Endometrium (tissue), 2 donors: ENCODE measurements at regions not wholly inside any gene's neighbourhood (a gene's known extent, or its start where the extent isn't known, plus 50 kb on each side); places are given as distances from the start of the nearest gene placed in this dataset.
"Not testable (repeated sequence)": the region's sequence is repeated elsewhere in the genome, so short reads cannot be mapped to it uniquely, and the experiment has no call there.

Experiments
- FAIRE-seq: peaks from 2 replicates; lab custom pipeline; 2012; peaks lifted over from hg19 to GRCh38; lab: Jason Lieb, UNC
- donor health status: control.
- donor health status: control.

DNA sequence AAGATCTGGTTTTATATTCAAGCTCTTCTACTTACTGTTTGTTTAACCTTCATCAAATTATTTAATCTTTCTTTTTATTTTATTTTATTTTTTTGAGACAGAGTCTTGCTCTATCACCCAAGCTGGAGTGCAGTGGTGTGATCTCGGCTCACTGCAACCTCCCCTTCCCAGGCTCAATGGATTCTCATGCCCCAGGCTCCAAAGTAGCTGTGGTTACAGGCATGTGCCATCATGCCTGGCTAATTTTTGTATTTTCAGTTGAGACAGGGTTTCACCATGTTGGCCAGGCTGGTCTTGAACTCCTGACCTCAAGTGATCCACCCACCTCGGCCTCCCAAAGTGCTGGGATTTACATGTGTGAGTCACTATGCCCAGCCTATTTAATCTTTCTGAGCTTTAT is 821.5 kb upstream of the ATXN7L3B start:
- FAIRE-seq: not testable (repeated sequence)

DNA sequence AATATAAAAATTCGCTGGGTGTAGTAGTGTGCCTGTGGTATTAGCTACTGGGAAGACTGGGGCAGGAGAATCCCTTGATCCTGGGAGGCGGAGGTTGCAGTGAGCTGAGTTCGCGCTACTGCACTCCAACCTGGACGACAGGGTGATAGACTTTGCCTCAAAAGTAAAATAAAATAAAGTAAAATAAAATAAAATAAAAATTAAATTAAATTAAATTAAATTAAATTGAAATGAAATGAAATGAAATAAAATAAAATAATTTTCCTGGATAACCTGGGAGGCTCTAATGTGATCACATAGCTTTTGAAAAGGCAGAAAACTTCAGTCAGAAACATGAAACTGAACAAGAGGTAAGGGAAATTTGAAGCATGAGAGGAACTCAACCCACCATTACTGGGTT is 818.4 kb upstream of the ATXN7L3B start:
- no peak for FAIRE-seq

DNA sequence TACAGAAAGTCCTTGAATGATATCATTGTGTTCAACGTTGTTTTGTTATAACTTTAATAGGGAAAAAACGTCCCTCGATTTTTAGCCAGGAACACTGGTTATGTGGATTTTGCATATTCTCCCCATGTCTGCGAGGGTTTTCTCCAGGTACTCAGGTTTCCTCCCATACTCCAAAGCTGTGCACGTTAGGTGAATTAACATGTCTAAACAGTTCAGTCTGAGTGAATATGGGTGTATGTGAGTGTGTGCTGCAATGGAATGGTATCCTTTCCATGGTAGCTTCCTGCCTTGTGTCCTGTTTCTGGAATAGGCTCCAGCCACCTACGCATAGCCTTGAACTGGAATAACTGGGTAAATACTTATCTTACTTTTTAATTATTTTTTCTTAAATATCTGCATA is 810.8 kb upstream of the ATXN7L3B start:
- FAIRE-seq: no peak

DNA sequence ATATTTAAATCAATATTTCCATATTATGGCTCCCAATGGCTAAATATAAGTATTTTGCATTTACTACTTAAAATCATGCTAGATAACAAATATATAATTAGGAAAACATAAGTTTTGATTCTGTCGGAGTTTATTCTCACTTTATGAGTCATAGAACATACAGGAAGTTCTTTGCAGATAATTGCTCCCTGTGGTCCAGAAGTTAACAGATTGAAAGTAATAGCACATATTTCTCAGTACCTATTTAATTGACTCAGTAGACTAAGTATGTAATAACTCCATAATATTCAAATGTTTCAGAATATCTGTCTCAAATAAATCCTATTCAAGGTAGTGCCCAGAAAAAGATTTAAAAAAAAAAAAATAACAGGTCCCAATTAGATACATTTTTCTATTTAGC is 806.0 kb upstream of the ATXN7L3B start:
- no peak for FAIRE-seq

DNA sequence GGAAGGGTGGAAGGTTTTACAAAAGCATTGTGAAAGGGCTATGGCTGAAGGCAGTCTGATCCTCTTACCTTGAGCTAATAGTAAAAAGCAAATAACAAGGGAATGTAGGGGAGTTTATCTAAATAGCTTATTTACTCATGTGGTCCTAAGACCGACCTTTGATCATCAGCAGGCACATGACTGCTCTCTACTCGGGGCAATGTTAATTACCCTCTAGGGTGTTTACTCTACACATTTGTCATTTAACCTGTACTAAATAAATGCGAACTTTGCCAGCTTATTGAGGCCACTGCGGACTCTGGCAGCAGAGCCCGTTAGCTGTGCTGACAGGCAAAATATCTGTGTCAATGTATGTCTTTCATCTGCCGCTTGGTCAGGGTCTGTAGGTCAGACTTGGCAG is 768.3 kb upstream of the ATXN7L3B start:
- no peak for FAIRE-seq

DNA sequence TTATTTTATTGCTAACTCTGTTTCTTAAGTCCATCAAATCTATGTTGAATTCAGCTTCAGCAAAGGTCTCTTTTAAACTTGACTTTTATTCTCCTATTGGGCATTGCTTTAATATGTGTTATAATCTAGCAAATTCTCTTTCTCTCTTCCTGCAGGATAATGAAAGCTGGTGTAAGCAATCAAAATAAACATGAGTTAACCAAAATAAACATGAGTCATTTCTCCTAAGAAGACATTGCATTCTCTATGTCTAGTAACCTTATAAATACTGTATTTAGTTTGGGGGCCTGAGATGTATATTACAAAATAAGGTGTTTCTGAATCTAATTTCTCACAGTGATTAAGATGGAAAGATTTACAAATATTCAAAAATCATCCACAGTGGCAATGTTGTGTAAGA is 739.1 kb upstream of the ATXN7L3B start:
- no peak for FAIRE-seq

DNA sequence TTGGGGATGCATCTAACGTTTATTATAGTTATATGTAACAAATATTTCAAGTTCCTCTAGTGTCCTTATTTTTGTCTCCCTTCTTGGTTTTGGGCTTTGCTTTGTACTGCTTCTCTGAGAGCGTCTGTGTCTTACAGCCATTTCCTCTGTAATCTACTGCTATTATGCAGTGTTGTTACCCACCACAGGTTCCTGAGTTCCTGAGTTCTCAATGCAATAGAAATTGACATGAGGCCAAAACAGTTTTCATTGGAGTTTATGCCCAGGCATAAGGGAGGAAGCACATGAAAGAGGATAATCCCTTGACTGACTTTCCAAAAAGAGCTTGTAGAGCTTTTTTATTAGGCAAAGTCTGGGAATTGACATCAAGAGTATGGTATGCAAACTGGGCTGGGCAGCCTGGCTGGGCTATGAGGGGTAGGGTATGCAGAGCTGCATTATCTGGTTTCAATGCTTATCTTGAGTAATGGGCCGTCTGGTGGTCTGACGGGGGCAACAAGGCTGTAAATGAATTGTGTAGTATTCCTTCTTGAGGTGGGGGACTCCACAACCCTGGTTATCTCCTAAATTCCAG is 722.5 kb upstream of the ATXN7L3B start:
- FAIRE-seq: no peak

DNA sequence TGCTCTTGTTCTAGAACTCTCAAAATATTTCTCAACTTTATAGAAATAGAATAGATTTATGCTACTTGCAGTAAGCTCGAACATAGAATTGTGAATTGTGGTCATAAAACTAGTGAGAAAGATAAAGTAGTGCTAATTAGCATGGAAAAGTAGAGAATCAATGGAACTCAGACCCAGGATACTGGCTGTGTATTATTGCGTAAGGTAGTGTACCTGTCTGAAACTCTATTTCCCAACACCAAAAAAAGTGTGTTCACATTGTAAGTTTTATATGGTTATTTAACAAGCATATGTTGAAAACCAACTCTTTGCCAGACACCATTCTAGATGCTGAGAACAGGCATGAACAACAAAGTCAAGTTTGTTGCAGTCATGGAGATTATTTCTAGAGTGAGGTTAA is 720.5 kb upstream of the ATXN7L3B start:
- FAIRE-seq: no peak

DNA sequence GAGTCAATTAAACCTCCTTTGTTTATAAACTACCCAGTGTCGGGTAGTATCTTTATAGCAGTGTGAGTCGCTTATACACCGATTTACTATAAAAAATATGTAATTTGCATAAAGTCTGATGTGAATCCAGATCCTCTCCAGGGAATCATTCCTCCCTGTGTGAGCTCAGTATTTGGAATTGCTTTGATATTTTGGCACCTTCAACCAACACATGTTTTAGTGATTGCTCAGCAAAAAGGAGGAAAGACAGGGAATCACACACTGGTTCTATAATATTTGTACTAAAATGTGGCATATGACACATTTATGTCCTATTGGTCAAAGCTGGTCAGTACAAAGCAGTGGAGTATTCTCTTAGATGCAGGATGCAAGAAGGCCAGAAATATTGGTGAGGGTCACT is 703.9 kb upstream of the ATXN7L3B start:
- FAIRE-seq: no peak

DNA sequence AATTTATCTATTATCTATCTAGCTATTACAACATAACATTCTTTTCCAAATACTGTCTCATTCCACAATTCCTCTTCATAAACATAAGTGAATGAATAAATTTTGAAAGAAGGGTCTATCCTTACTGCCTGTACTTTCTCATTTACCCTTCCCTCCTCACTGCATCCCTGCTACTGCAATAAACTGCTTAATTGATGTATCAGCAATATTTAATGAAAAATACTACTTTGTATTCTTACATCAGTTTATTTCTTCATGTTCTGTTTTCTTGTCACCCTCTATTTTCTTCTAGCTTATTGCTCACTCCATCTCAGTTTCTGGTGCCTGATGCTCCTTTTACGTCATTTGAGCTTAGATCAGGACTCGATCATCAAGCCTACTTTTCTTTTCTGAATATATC is 695.7 kb upstream of the ATXN7L3B start:
- FAIRE-seq: no peak

DNA sequence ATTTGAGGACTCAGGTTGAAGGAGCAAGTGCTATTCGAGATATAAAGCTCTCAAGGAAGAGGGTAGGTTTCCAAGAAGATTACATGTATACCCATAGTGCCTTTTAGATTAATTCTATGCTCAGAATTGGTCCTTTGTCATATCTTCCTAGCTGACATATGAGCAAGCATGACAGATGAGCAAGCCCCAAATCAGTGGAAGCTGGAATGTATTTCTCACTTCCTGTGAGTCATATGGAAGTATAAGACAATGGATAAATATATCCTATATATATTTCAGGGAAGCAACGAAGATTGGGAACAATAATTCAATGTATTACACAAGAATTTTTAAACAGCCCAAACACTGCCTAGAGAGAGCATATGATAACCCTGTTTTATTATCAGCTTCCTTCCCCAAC is 674.1 kb upstream of the ATXN7L3B start:
- FAIRE-seq: no peak

DNA sequence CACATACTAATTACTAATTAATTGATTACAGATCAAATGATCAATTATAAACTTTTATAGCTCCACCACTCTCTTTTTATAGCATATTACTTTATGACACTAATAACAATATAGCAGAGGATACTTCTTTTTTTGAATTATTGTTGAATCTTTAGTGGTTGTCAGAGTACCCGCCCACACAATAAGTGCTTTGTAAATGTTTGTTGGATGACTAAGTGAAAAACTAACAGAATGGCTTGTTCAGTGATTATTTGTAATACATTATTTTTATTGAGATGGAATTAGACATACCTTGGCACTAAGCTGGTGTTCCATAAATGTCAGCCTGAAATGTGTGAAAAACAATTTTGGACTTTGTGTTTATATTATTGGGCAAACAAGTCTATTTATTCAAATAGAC is 670.5 kb upstream of the ATXN7L3B start:
- no peak for FAIRE-seq

DNA sequence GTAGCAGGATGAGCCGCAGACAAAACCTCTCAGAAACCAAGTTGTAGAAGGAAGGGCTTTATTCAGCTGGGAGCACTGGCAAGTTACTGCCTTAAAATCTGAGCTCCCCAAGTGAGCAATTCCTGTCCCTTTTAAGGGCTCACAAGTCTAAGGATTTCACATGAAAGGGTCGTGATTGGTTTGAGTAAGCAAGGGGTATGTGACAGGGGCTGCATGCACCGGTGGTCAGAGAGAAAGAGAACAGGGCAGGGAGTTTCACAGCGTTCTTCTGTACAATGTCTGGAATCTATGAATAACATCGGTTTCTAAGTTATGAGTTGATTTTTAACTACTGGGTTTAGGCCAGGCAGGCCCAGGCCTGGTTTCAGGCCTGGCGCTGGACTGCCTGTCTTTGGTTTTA is 660.3 kb upstream of the ATXN7L3B start:
- FAIRE-seq: not testable (repeated sequence)

DNA sequence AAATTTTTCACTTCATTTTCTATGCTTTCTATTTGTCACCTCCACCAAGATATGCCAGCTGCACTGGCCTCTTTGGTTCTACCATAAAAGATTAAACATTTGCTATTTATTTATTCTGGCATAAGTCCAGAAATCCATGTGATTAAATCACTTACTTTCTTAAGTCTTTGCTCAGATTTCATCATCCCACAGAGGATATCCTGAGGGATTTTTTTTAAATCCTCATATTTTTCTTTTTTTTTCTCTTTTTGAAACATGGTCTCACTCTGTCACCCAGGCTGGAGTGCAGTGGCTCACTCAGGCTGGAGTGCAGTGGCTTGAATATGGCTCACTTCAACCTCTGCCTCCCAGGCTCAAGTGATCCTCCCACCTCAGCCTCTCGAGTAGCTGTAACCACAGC is 645.4 kb upstream of the ATXN7L3B start:
- FAIRE-seq: no peak

DNA sequence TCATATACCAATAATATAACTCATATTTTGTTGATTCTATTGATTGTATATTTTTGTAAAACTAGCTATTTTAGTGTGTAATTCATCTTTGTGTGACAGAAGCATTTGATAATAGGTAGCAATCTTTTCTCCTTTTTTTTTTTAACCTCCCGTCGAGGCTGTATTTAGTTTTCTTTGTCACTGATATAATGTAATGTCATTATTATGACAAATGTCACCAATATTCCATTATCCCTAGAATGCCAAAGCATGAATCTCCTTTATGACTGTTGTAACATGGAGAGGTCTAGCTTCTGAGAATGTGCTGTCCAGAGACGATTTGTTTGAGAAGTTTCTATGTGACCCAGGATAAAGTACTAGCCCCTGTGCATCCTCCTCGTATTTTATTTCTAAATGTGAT is 639.0 kb upstream of the ATXN7L3B start:
- FAIRE-seq: no peak

DNA sequence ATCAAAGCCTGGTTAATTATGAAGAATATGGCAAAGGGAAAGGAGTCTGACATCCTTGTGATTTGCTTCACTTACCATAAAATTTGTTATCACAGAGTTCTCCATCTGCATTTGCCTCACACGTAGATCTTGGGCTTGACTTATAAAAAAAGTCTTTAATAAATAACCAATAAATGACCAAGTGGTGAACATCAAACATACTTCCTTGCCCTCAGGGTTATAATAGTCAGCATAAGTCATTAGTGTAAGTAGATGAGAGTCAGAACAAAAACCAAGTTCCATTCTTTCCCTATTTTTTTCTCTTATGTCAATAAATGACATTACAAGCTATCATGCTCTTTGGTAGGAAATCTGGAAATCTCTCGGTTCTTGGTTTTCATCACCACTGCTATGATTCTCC is 635.4 kb upstream of the ATXN7L3B start:
- no peak for FAIRE-seq

DNA sequence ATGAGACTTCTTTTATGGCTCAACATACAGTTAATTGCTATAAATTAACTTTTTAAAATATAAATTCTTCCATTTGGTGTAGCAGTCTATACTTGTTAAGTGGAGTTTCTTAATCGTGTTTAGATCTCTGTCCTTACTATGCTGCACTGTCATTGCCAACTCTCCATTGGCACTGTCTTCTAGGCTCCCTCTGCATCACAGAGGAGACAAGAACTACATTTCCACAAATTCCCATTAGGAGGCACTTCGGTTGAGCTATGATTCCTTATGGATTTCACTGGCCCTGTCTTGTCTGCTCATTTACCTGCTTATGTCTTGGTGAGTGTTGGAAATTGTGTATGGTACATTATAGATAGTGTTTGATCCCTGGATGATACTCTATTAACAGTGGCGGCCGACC is 630.9 kb upstream of the ATXN7L3B start:
- FAIRE-seq: no peak

DNA sequence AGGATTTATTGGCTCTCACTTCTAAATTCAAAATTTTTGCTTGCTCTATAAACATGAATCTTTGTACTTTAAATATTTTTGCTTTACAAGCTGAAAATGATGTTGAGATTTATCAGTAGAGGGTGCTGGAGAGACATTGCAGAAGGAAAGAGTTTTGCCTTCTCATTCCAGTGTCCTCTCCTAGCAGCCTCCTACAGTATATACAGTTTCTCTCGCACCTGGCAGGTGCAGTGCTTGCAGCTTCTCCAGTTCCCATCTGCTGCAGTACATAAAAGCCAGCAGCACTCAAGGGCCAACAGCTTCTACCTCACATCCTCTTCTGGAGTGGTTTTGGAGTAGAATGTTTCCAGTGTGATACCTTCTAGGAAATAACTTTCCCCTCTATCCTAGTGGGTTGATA is 601.8 kb upstream of the ATXN7L3B start:
- no peak for FAIRE-seq

DNA sequence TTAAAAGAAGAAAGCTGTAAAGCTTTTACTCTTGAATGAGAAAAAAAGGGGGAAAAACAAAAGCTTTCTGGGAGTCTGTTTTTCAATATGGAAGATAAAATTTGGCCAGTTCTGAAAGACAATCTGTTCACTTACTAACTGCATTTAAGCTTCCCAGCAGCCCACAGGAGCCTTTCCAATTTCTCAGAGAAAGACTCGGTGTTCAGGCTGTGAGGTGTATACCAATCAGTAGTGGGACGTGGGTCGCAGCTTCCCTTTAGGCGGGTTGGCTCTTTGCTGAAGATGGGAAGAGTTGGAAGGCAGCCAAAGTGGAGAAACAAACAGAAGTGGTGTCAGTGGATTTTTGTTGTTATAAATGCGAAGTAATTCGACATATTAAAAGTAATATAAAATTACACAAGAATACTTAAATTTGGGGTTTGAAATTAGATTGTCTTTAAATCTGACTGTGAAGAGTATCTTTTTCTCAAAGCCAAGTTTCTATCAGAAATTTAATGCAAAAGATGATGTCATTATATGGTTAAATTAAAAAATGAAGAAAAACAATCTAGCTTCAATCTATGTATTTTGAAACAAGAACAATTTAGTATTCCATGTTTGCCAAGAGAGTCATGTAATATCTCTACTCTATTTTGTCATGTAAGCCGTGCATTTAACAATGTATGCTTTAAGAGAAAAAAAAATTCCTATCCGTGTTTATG is 590.2 kb upstream of the ATXN7L3B start:
- no peak for FAIRE-seq

DNA sequence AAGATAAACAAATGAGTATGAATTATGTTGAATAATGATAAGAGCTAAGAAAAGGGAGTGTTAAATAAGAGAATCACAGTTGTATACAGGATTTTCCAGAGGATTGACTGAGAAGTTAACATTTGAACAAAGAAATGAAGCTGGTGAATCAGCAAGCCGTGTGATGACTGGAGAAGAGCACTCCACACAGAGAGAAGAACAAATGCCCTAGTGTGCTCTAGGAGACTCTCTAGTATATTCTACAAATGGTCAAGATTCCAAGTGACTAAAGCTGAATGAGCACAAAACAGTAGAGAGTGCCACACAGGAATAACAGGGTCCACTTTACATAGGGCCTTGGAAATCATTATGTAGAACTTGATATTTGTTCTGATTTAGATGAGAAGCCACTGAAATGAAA is 587.1 kb upstream of the ATXN7L3B start:
- FAIRE-seq: no peak

DNA sequence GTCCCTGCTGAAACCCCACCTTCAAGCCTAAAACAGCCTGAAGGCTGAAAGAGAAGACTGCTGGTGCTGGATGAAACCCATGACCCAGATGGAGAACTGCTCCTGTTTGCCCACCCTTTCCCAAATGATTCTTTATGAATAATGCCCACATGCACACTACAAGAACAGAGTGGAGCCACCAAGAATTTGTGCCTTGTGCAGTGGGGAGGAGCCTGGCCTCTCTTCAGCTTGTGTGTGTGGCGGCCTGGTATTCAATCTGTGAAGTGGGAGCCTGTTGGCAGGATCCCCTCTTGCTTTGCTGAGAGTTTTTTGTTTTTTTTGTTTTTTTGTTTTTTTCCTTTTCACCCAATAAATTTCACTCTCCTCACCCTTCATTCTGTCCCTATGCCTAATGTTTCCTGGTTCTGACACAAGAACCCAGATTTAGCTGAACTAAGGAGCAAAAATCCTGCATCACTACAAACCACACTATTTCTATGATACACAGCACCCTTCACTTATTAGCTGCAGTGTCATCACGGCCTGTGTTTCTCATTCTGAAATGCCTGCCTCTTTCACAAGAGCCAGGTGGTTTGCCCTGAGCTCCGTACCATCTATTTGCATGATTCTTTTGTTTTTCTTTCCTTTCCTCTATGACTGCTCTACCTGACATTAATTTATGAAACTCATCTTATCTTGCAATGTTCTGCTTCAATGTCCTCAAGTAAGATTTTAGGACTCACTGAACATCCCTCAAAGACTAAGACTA is 585.5 kb upstream of the ATXN7L3B start:
- no peak for FAIRE-seq

DNA sequence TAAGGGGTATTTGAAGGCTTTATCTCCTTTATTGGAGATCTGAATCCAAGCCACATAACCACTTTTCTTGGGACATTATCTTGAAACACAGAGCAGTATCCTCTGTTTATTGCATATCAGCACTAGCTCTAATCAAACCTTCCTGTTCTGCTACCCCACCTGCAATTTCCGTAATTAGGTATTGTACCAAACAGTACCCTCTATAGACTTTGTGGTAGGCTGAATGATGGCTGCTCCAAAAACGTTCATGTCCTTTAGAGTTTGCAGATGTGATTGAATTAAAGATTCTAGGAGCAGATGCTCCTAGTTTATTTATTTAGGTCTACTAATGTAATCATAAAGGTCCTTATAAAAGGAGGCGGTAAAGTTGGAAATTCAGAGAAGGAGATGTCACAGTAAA is 573.0 kb upstream of the ATXN7L3B start:
- no peak for FAIRE-seq

DNA sequence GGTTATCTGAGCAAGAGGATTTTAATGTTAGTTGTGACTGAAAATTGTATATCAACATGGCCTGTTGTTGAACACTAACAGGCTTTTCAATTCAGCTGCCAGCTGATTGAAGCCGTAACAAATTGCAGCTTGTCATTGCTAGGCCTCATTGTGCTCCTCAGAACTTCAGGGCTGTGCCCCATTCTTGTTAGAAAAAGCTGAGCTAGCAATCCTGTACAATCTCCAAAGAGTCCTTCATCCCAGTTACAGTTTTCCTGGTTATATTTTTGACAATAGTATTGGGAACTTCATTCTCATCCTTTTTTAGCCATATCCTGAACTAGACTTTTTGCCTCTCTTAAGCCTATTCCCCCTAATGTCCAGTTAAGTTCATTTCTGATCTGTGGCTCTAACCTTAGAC is 564.1 kb upstream of the ATXN7L3B start:
- FAIRE-seq: no peak

DNA sequence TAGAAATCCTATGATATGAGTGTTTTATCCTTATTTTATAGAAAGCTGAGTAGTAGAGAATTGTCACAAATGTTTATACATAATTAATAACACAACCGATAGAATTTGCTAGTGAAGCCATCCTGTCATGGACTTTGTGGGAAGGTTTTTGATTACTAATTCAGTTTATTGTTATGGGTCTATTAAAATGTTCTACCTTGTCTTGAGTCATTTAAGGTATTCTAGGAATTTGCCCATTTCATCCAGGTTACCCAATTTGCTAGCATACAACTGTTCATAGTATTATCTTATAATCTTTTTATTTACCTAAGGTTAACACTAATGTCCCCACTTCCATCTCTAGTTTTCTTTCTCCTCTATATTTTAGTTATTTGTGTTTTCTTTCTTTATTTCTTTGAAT is 553.1 kb upstream of the ATXN7L3B start:
- FAIRE-seq: no peak
